ENCODE measurements at regions not wholly inside any gene's neighbourhood (a gene's known extent, or its start where the extent isn't known, plus 50 kb on each side); places are given as distances from the start of the nearest gene placed in this dataset.
"Not testable (repeated sequence)": the region's sequence is repeated elsewhere in the genome, so short reads cannot be mapped to it uniquely, and the experiment has no call there.

- Histone ChIP-seq H3K4me1 (ENCODE audit: insufficient read depth, low read length) (peaks cover 15% of the 10 kb centered on the region), H3K27ac (ENCODE audit: low read depth in 1 of 2, low read length in 2 of 2) (peak overlapping the region in 1 of 2 donors; percentile 2), H3K4me3 (ENCODE audit: low read length) (peak overlapping the region; percentile 48), H3K36me3 (ENCODE audit: insufficient read depth, low read length) (no peaks in the 10 kb centered on the region), H3K9me3 (ENCODE audit: control insufficient read depth in 1 of 2, insufficient read depth in 1 of 2, low read length in 2 of 2) (peaks cover 0 to 3% of the 10 kb centered on the region in 2 experiments), H3K27me3 (ENCODE audit: control insufficient read depth in 1 of 2, insufficient read depth in 2 of 2, low read length in 2 of 2) (no peaks in the 10 kb centered on the region)
- Mint-ChIP-seq H3K36me3 (ENCODE audit: low read depth) (no peaks in the 10 kb centered on the region), H3K4me1 (ENCODE audit: low read depth) (peaks cover 20% of the 10 kb centered on the region), H3K27me3 (no peaks in the 10 kb centered on the region), H3K27ac (no peak overlapping the region), H3K4me3 (peak overlapping the region; percentile 50), H3K9me3 (no peaks in the 10 kb centered on the region)
- TF ChIP-seq, protein P1, sequence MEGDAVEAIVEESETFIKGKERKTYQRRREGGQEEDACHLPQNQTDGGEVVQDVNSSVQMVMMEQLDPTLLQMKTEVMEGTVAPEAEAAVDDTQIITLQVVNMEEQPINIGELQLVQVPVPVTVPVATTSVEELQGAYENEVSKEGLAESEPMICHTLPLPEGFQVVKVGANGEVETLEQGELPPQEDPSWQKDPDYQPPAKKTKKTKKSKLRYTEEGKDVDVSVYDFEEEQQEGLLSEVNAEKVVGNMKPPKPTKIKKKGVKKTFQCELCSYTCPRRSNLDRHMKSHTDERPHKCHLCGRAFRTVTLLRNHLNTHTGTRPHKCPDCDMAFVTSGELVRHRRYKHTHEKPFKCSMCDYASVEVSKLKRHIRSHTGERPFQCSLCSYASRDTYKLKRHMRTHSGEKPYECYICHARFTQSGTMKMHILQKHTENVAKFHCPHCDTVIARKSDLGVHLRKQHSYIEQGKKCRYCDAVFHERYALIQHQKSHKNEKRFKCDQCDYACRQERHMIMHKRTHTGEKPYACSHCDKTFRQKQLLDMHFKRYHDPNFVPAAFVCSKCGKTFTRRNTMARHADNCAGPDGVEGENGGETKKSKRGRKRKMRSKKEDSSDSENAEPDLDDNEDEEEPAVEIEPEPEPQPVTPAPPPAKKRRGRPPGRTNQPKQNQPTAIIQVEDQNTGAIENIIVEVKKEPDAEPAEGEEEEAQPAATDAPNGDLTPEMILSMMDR (IDR thresholded peaks at IDR 0.05): no peak
- POLR2A ChIA-PET: no interaction called here
- intact Hi-C loops (cut with DNase I, micrococcal nuclease): no loop called here
- ATAC-seq (ENCODE audit: poor library complexity) (peak; percentile 39), DNase-seq (peak in 3 of 14 experiments; percentile 32 to 60 (median 39))
- CTCF ChIA-PET: no interaction called here
These were observed 148.8 kb upstream of the ATF7IP start for GRCh38 chr12:14216405-14217294.

DNA sequence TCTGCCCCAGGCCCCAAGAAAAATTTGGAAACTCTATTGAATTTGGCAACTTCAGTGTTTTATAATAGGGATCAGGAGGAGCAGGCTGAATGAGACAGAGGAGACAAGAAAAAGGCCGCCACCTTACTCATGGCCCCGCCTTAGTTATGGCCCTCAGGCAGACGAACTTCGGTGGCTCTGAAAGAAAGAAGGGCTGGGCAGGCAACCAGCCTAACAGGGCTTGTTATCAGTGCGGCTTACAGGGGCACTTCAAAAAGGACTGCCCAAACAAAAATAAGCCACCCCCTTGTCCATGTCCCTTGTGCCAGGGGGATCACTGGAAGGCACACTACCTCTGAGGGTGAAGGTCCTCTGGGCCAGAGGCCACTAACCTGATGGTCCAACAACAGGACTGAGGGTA, 146.3 kb upstream of the ATF7IP start:
- Mint-ChIP-seq H3K4me1 (ENCODE audit: low read depth) (peaks cover 20% of the 10 kb centered on the region), H3K4me3 (no peak overlapping the region), H3K9me3 (no peaks in the 10 kb centered on the region), H3K27ac (no peak overlapping the region), H3K27me3 (no peaks in the 10 kb centered on the region), H3K36me3 (ENCODE audit: low read depth) (no peaks in the 10 kb centered on the region)
- H3K4me3 ChIP-seq (ENCODE audit: low read length): no peak overlapping the region
- ATAC-seq (ENCODE audit: poor library complexity) (no peak), DNase-seq (no peak)
- H3K9me3 ChIP-seq (ENCODE audit: control insufficient read depth in 1 of 2, insufficient read depth in 1 of 2, low read length in 2 of 2): peaks cover 0 to 7% of the 10 kb centered on the region in 2 experiments
- no peaks in the 10 kb centered on the region for H3K27me3 ChIP-seq (ENCODE audit: control insufficient read depth in 1 of 2, insufficient read depth in 2 of 2, low read length in 2 of 2)
- TF ChIP-seq, protein P1 (IDR thresholded peaks at IDR 0.05): no peak
- no peak overlapping the region for H3K27ac ChIP-seq (ENCODE audit: low read depth in 1 of 2, low read length in 2 of 2)
- H3K36me3 ChIP-seq (ENCODE audit: insufficient read depth, low read length): no peaks in the 10 kb centered on the region
- intact Hi-C loops (cut with DNase I, micrococcal nuclease): no loop called here
- CTCF ChIA-PET: no interaction called here
- peaks cover 15% of the 10 kb centered on the region for H3K4me1 ChIP-seq (ENCODE audit: insufficient read depth, low read length)
- POLR2A ChIA-PET: no interaction called here

GRCh38 chr12:14219670-14220069, 145.8 kb upstream of the ATF7IP start:
- H3K36me3 Mint-ChIP-seq (ENCODE audit: low read depth); H3K9me3 Mint-ChIP-seq; ATAC-seq (ENCODE audit: poor library complexity); H3K27ac ChIP-seq (ENCODE audit: low read depth in 1 of 2, low read length in 2 of 2); CTCF ChIA-PET; H3K4me3 ChIP-seq (ENCODE audit: low read length); POLR2A ChIA-PET; H3K27me3 Mint-ChIP-seq; DNase-seq; H3K4me3 Mint-ChIP-seq; H3K27me3 ChIP-seq (ENCODE audit: control insufficient read depth in 1 of 2, insufficient read depth in 2 of 2, low read length in 2 of 2); H3K27ac Mint-ChIP-seq; H3K36me3 ChIP-seq (ENCODE audit: insufficient read depth, low read length); H3K9me3 ChIP-seq (ENCODE audit: control insufficient read depth in 1 of 2, insufficient read depth in 1 of 2, low read length in 2 of 2): not testable (repeated sequence)
- intact Hi-C loops (cut with DNase I, micrococcal nuclease): loop anchor here in 1 of 2 experiments (10.0 kb wide), 1 partner anchor 695 kb away; no protein-coding TSS in a partner anchor
- H3K4me1 Mint-ChIP-seq (ENCODE audit: low read depth): peaks cover 20% of the 10 kb centered on the region
- peaks cover 15% of the 10 kb centered on the region for H3K4me1 ChIP-seq (ENCODE audit: insufficient read depth, low read length)

Measured in CD4-positive, alpha-beta T cell (primary cell).